GM18511 (cell line): ENCODE measurements at regions not wholly inside any gene's neighbourhood (a gene's known extent, or its start where the extent isn't known, plus 50 kb on each side); places are given as distances from the start of the nearest gene placed in this dataset.

Source experiments
- ATAC-seq: cut with Tn5 transposase; IDR thresholded peaks from one replicate; pipeline ENCODE4 v1.9.1; 2021; ENCODE audit warnings: mild to moderate bottlenecking, moderate library complexity; ENCODE audit not compliant: unreplicated experiment

GRCh38 chr12:22396735-22397134 is 62.2 kb upstream of the ST8SIA1 start:
- peak; percentile 36 for ATAC-seq

- ATAC-seq: peak; percentile 61
These were observed 61.7 kb upstream of the ST8SIA1 start for GRCh38 chr12:22396253-22396652.

- no peak for ATAC-seq
These were observed 61.2 kb upstream of the ST8SIA1 start for GRCh38 chr12:22395666-22396065.
